Fibroblast of skin of back (primary cell): ENCODE measurements at regions not wholly inside any gene's neighbourhood (a gene's known extent, or its start where the extent isn't known, plus 50 kb on each side); places are given as distances from the start of the nearest gene placed in this dataset.

Experiments used
- DNase-seq: peaks from one replicate; pipeline ENCODE4 v3.0.0-alpha.2; 2013

DNA sequence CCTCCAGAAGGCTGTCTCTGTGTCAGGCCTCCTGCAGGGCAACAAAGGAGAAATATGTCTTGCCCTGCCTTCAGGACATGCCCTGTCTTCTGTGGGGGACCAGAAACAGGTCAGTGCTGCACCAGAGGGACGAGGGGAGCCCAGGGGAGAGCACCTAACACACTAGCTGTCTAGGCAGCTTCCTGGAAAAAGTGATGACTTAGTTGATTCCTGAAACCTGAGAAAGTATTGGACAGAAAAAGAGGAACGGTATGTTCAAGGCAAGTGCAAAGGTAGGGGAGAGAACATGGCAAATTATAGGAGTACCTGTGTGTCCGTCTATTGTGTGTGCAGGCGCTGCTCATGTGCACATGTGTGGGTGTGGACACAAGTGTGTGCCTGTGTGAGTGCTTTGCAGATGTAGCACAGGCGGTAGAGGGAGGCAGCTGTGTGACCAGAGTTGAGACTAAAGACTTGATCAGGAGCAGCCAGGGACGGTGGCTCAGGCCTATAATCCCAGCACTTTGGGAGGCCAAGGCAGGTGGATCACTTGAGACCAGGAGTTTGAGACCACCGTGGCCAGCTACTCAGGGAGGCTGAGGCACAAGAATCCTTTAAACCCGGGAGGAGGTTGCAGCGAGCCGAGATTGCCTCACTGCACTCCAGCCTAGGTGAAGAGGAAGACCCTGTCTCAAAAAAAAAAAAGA, 119.5 kb downstream of the GYPC start:
- no peak for DNase-seq

DNA sequence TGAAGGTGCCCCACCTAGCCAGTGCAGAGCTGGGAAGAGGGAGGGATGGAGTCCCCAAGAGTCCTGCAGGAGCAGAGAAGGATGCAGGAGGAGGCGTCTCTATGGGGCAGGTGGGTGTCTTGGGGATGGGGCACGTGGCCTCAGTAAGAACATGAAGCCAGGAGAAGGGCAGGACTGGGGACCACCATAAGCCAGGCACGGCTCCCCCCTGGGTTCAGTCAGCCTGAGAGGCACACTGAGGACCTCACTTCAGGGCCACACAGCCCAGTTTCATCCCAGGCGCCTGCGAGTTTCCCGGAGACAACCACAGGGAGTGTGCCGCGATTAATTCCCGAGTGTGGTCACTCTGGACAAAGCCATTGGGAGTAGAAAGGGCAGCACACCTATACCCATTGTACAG, 120.3 kb downstream of the GYPC start:
- DNase-seq, result no peak

DNA sequence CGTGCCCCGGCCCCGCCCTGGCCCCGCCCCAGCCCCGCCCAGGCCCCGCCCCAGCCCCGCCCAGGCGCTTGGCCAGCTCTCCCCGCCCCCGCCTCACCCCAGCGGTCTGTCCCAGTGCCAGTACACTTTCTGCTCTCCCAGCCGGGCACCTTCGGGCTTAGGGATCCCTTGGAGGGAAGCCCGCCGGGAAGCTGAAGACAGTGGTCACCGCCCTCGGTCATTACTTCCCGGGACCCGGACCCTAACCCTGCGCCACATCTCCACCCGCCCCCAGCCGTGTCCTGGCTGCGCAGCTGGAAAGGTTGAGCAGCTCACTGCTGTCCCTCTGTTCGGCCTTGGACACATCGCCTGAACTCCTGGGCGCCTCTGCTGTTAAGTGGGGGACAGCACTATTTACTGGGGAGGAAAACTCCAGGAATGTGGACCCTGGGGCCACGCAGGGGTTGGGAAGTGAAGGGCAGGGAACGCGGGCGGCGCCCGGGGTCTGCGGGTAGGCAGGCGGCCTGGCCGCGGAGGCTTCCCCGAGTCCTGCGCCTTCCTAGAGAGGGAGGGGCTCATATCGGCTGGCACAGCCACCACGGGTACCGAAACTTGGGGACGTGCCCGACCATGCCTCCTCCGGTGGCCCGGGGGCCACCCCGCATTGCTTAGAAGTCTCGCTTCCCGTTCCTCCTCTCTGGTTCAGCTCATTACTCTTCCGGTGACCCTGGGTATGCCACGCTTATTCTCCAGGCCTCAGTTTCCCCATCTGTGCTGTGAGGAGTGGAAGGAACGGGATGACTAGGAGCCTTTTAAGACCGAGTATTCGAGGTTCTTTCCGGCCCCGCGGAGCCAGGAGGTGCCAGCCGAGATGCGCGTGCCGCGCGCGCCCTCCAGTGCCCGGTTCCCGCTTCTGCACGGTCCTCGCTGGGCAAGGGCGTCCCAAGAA, 121.0 kb downstream of the GYPC start:
- DNase-seq, result peak; percentile 56

DNA sequence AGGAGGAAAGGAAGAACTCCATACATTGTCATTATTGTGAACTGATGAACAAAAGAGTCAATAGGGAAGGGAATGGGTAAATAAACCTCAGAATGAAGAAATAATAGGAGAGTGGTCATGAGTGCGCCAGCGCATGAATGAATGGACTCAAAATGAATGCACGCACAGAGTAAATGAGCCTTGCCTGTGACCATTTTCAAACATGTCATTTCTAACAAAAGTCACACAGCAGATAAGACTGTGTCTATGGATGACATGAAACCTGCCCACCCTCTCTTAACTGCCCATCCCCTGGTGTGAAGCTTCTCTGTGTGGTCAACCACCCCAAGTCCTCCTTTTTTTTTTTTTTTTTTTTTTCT, 121.1 kb upstream of the TEX51 start:
- DNase-seq, result no peak

DNA sequence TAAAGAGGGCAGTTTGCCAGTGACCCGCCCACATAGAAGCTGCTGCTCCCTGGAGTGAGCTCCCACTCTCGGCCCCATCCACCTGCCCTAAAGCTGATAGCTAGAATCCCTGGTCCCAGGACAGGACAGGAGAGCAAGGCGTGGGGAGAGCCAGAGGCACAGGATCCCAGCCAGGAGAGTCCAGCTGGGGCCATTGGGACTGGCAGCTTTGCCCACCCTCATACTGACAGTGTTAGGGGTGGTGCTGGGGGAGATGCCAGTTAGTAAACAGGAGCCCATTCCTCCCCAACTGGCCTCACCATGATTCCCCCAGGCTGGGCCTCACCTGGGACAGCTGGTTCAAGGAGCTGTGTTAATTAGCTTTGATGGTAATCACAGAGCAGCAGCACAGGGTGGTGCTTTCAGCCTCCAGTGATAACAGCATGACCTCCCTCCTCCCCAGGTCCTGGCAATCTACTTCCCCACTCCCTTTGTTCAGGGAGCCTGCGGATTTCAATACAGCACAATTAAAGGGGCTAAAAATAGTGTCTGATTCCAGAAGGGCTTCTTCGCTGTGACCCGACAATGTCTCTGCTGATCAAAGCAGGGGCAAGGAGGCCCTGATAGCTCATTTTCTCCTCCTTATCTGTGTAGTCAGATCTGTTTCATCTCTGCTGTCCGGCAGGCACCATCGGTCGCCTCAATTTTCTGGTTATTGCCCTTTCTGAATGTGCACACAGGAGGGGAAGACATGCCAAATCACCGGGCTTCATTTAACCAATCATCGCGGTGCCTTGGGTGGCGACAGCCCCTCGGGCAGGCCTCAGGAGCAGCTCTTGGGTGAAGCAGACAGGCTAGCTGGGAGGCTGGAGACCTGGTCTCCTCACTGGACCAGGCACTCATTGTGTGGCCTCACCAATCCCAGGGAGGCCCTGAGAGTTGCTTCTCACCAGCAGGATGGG, 119.9 kb upstream of the TEX51 start:
- no peak for DNase-seq

DNA sequence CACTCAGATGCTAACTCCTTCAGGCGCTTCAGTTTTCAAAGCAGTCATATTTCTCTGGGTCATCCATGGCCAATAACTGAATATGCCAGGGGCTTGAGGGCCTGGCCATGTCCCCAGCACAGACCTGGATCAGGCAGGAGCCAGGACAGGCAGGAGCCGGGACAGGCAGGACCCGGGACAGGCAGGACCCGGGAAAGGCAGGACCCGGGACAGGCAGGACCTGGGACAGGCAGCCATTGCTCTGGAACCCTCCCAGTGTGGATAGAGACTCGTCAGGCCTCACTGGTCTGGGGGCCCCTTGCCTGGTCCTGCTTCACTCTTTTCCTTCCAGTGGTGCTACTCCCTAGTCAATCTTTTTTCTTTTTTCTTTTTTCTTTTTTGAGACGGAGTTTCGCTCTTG, 117.5 kb upstream of the TEX51 start:
- DNase-seq, result no peak

DNA sequence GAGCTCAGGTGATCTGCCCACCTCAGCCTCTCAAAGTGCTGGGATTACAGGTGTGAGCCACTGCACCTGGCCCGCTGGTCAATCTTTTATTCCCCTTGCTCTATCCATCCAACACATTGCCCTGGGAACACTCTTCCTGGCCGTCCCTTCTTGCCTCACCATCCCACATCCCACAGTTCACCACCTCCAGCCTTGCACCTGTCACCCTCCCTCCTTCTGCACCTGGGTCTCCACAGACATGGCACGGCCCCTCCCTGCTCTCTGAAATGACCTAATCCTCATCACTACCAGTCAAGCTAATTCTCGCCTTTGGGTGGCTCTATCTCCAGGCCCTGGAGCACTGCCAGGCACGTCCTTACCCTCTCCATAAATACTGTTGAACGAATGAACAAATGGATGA, 116.9 kb upstream of the TEX51 start:
- no peak for DNase-seq

DNA sequence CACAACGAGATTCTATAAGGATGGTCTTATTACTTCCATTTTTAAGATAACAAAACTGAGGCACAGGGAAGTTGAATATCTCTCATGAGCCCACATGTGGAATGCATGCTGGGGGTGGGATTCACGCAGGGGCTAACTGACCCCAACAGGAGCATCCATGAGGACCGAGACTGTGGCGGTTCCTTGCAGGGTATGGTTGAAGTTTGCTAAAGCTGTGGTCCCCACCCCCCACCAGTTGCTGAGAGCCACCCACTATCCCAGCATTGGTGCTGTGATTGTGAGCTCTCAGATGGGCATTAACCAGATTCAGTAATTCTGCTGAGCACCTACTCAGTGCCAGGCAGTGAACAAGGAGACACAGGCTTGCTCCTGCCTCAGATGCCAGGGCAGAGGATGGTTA, 116.0 kb upstream of the TEX51 start:
- no peak for DNase-seq

DNA sequence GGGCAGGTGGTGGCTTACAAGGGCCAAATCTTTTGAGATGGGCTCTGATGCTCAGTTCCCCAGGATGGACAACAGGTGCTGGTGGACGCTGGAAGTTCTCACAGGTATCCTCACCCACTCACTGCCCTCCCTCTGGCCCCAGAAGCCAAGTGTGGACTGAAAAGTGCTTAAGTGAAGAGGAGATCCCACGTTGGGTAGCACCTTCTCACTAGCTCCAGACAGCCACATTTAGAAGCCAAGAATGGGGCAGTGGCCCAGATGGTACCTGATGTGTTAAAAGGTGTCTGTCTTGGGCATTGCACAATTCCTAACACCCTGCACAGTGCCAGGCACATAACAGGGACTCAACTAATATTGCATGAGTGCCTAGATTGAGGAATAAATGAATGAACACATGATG, 115.3 kb upstream of the TEX51 start:
- DNase-seq, result no peak

DNA sequence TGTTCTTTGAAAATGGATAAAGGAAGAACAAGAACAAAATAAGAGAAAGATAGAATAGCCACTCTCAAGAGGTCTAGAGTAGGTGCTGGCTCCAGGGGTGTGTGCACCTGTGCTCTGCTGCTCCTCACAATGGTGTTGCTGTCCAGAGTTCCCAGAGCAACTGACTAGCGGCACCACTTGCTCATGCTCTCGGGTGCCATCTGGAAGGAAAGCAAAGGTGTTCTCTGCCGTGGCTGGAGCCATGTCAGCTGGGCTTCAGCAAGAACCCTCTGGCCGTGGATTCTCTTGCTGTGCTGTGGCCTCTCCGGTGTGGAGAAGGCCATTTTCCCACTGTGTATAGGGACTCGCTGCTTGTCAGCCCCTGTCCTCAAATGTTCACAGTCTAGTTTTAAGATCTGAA, 114.6 kb upstream of the TEX51 start:
- no peak for DNase-seq

DNA sequence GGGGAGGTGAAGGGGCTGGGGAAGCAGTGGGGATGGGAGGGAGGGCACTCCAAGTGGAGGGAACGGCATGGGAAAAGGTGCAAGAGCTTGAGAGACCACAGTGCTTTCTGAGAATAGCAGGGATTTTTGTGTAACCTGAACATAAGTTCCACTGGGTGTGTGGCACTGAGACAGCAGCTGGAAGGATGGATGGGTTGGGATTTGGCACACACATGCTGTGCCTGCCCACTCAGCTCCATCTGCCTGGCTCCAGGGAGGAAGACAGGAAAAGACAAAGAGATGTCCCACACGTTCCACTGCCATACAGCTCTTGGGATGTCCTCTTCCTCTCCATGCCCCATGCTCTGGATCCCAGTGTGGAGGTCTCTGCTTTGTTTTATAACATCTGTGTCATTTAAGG, 114.1 kb upstream of the TEX51 start:
- DNase-seq, result no peak

DNA sequence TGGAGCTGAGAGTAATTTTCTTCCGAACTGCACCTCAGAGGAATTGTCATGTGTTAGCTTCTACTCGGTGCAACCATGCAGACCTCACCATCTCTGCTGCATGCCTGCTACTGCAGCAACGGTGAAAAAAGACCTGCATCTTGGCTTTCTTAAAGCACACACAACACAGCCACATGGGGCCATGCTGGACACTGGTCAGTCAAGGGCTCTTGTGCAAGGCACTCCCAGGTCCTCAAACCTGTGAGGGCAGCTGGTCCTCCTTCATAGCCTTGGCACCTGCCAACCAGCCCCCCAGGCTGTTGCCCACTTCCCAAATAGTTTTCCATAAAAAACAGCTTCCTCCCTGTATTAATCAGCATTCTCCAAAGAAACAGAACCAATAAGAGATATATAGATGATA, 113.5 kb upstream of the TEX51 start:
- no peak for DNase-seq

DNA sequence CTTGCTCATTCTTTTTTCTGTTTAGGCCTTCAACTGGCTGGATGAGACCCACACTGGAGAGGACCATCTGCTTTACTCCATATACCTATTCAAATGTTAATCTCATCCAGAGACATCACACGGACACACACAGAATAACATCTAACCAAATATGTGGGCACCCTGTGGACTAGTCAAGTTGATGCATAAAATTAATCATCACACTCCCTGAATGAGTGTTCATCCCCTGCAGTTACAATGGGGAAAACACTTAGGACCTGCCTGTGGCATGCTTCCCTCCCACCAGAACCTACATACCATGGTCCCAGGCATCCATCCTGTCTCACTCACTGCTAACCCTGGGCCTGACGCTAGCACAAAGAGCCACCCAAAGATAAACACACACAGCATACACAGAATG, 112.8 kb upstream of the TEX51 start:
- no peak for DNase-seq

DNA sequence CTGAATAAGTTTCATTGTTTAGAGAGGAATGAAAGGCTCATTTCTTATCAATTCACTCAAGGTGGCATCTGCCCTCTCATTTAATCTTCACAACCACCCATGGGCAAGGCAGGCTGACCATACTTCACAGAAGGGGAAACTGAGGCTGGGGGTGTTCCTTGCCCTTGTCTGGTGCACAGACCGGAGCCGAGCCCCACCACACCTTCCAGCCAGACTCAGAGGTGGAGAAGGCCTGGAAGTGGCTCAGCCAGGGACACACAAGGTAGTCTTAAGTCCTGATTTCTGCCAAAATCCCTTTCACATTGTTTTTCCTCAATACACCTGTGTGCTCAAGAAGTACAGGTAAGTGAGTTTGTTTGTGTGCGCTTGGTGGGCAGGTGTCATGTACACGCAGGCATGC, 111.9 kb upstream of the TEX51 start:
- no peak for DNase-seq

DNA sequence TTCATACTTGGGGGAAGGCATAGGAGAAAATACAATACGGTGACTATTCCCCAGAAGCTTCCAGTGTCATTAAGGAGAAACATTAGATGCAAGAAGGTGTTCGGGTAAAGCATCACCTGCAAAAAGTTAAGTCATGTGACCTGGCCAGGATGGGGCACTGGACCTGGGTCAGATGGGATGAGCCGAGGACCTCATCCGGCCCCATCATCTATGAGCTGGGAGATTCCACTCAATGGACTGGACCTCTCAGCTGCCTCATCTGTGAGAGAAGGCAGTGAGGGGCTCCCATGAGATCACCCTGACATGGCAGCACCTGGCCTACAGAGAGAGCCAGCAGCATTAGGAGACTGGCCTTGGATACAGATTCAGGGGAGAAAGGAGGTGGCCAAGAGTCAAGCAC, 111.4 kb upstream of the TEX51 start:
- no peak for DNase-seq

DNA sequence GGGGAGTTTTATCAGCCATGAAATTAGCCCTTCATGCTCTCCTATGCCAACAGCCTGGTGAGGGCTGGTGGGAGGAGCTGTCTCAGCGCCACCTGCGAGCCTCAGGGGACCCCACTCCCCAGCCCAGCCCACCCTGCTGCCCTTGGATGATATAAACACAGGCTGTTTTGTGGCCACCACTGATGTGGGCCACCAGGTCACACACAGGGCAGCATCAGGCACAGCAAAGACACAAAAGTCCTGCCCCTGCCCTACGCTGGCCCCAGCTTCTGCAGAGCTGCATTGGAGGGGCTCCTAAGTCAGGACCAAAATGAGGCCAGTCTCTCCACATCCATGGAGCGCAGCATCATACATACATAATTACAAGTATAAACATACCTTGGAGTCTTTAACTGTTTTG, 110.6 kb upstream of the TEX51 start:
- DNase-seq, result no peak

DNA sequence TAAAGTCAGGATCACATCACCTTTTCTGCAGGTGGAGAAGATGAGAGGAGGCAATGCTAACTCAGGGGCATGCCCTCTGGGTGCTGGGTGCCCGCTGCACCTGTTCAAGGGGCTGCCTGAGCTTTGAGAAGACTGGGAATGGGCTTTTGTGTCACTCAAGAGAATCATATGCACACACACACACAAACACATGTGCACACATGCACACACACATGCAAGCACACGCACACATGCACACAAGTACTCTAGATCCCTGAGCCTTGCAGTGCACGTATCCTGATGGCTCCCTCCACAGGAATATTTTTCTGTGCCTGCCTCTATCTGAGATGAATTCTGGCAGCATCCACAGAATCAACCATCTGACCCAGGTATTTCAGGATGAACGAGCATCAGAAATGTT, 110.0 kb upstream of the TEX51 start:
- no peak for DNase-seq

DNA sequence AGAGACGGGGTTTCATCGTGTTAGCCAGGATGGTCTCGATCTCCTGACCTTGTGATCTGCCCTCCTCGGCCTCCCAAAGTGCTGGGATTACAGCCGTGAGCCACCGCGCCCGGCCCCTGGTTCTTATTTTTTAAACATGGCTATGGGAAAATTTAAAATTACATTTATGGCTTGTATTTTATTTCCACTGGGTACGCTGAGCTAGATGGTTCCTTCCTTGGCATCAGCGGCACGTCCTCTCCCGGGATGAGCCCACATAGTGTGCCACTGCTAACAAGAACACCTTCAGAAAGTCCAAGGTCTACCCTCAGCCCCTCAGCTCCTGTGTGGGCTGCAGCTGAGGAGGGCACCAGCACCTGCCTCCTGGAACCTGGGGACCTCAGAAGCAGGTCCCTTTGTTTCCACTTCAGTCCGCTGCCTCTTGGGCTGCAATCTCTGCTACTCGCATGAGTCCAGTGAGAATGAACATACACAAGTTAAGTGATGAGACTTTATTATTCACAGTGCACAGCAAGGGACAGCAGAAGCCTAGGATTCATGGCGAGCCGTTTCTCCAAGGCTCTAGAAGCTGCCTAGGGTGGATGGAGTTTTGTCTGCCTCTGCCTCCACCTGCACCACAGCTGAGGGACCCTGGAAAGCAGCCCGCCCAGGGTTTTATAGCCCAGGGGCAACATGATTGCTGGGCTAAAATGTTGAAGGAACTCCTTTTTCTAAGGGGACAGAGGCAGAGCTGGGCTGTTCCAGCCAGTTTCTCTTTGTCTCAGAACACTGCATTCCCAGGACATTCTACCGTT, 107.5 kb upstream of the TEX51 start:
- no peak for DNase-seq

DNA sequence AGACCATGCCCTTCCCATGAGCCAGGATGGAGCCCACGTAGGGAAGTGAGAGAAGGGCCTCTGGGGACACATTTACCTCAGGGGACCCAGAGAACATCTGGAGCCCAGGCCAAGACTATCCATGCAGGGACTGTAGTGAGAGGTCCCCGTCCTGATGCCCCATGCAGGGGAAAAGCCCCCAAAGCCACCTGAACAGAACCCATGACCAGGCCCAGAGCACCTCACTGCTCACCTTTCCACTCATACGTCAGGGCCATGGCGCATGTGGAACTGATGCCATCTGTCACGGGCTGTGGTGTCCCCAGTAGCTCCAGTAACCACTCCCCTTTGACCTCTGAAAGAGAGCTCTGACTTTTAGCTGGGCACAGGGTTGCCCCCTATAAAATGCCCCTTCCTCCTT, 106.5 kb upstream of the TEX51 start:
- no peak for DNase-seq

DNA sequence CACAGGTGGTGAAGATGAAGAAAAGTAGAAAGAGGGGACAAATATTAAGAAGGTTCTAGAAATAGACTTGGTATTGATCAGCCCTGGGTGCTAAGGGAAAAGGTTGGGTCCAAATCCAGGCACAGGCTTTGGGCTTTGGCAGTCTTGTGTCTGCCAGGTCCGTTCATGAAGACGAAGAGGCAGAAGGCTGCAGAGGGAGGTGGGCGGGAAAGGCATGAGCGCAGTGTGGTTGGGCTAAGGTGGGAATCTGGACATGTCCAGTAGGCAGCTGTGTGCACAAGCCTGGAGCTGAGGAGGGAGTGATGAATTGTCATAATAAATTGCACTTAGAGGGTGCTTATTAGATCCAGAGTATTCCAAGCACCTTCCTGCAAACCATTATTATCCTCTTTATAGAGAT, 105.7 kb upstream of the TEX51 start:
- DNase-seq, result no peak

DNA sequence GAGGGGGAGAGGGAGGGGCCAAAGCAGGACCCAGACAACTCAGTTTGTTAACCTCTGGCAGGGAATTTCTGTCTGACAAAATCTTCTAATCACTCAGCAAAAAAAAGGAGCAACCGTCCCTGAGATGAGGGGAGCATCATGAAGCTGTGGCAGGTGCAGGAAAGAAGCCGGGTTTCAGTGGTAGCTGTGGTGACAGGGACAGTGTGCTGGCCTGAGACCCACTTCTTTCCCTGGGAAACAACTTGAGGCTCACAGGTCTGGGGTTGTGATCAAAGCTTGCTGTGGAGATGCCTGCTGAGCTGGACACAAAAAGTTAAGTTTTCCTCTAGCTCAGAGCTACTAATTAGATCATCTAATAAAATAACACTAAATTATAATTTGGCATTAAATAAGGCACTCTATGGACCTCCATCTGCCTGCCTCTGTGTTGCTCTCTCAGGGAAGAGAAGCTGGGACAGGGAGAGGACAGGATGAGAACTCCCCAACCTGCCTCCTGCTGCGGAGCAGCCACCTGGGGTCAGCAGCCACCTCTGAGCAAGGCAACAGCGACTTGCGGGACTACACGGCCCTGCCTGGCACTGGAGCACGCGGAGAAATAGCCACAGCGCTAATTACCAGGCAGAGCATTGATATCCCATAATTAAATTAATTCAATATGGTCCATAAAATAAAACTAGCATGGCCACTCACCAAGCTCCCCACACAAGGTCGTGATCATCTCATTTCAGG, 104.6 kb upstream of the TEX51 start:
- no peak for DNase-seq

DNA sequence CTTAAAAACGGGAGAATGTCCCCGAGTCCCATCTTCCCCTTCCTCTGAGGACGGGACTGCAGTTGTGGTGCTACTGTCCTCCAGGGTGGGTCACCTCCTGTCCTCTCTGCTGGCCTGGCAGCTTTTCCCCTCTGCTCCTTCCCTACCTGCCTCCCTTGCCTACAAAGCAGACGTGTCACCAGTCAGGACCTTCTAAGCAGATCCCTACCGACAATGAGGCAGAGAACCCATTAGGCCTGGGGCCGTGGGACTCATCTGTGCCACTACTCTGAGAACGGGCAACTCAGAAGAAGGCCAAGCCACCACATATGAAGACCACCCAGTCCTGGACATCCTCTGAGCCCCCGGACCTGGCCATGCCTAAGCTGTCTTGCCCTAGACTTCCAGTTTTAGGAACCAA, 103.0 kb upstream of the TEX51 start:
- DNase-seq, result no peak
